GM23338 (cell line): ENCODE measurements at regions not wholly inside any gene's neighbourhood (a gene's known extent, or its start where the extent isn't known, plus 50 kb on each side); places are given as distances from the start of the nearest gene placed in this dataset.
A peak's percentile ranks its signal among the peaks of the same experiment; 100 is the strongest.
"Not testable (repeated sequence)": the region's sequence is repeated elsewhere in the genome, so short reads cannot be mapped to it uniquely, and the experiment has no call there.

ENCODE experiments used
- ATAC-seq: fragments of 200-7000 bp; cut with Tn5 transposase; 3 replicates; pipeline ENCODE4 v1.9.1; 2020
- DNase-seq: peaks from one replicate; pipeline ENCODE4 v3.0.0-alpha.2; 2015; ENCODE audit warnings: low spot score
- H2AFZ ChIP-seq: fragments of 200-600 bp; sonication (generic); 2 replicates; pipeline ENCODE4 v1.8.0; 2016; ENCODE audit warnings: antibody characterized with exemption, mild to moderate bottlenecking, moderate library complexity
- H3F3A ChIP-seq: fragments of 200-600 bp; sonication (generic); replicated peaks from 2 replicates; pipeline ENCODE4 v1.8.0; 2017; ENCODE audit warnings: antibody characterized with exemption, mixed run types, low read depth
- H3K27ac ChIP-seq: fragments of 200-600 bp; sonication (generic); 2 replicates; pipeline ENCODE4 v1.6.1; 2016; ENCODE audit warnings: low read depth
- H3K27me3 ChIP-seq: fragments of 200-600 bp; sonication (generic); 2 replicates; pipeline ENCODE4 v1.8.0; 2016; ENCODE audit warnings: mild to moderate bottlenecking, mixed run types, moderate library complexity; ENCODE audit not compliant: insufficient read depth
- H3K36me3 ChIP-seq: fragments of 200-600 bp; sonication (generic); 2 replicates; pipeline ENCODE4 v1.8.0; 2016; ENCODE audit warnings: mild to moderate bottlenecking; ENCODE audit not compliant: insufficient read depth
- H3K4me1 ChIP-seq: fragments of 200-600 bp; sonication (generic); 2 replicates; pipeline ENCODE4 v1.8.0; 2016; ENCODE audit warnings: mild to moderate bottlenecking, moderate library complexity; ENCODE audit not compliant: insufficient read depth
- H3K4me2 ChIP-seq: fragments of 200-600 bp; sonication (generic); 2 replicates; pipeline ENCODE4 v1.7.1; 2017; ENCODE audit warnings: mixed run types
- H3K4me3 ChIP-seq: fragments of 200-600 bp; sonication (generic); 2 replicates; pipeline ENCODE4 v1.6.1; 2016; ENCODE audit warnings: mixed run types
- H3K79me2 ChIP-seq: fragments of 200-600 bp; sonication (generic); replicated peaks from 2 replicates; pipeline ENCODE4 v1.8.0; 2017; ENCODE audit warnings: mild to moderate bottlenecking; ENCODE audit not compliant: insufficient read depth
- H3K9me2 ChIP-seq: fragments of 200-600 bp; sonication (generic); 2 replicates; pipeline ENCODE4 v1.8.0; 2017; ENCODE audit not compliant: insufficient read depth
- H4K20me1 ChIP-seq: fragments of 200-600 bp; sonication (generic); replicated peaks from 2 replicates; pipeline ENCODE4 v1.8.0; 2017; ENCODE audit warnings: mild to moderate bottlenecking; ENCODE audit not compliant: insufficient read depth
- H3K27ac Mint-ChIP-seq: 2 replicates; pipeline ENCODE4 v1.8.0; 2020; ENCODE audit warnings: inconsistent platforms, mild to moderate bottlenecking, moderate library complexity, mixed read lengths
- H3K27me3 Mint-ChIP-seq: 3 replicates; pipeline ENCODE4 v1.8.0; 2022; ENCODE audit warnings: low read depth, mild to moderate bottlenecking, moderate library complexity, mixed read lengths, inconsistent platforms; ENCODE audit not compliant: insufficient read depth, poor library complexity
- H3K36me3 Mint-ChIP-seq: 3 replicates; pipeline ENCODE4 v1.8.0; 2021; ENCODE audit warnings: low read depth, mild to moderate bottlenecking, inconsistent platforms, moderate library complexity, mixed read lengths
- H3K4me1 Mint-ChIP-seq: 3 replicates; pipeline ENCODE4 v1.8.0; 2020; ENCODE audit warnings: mild to moderate bottlenecking, inconsistent platforms, mixed read lengths
- H3K4me3 Mint-ChIP-seq: 3 replicates; pipeline ENCODE4 v1.8.0; 2021; ENCODE audit warnings: moderate library complexity, mild to moderate bottlenecking, inconsistent platforms, mixed read lengths
- H3K9me3 Mint-ChIP-seq: 3 replicates; pipeline ENCODE4 v1.8.0; 2020; ENCODE audit warnings: moderate library complexity, mild to moderate bottlenecking, inconsistent platforms, mixed read lengths
- CREB1 ChIP-seq: fragments of 250-450 bp; sonication (Bioruptor Pico); IDR thresholded peaks from 2 replicates; pipeline ENCODE4 v1.5.0; 2020; ENCODE audit warnings: low read depth, mild to moderate bottlenecking, moderate library complexity
- CTCF ChIP-seq, 2 experiments: fragments of 200-600 bp in 1 of 2; sonication (generic) in 1 of 2; conservative IDR thresholded peaks; 2 replicates each; pipeline versions ENCODE4 v1.5.1 to v1.6.1; 2016 to 2017; ENCODE audit warnings: antibody characterized with exemption in 2 of 2, low read depth in 2 of 2, mild to moderate bottlenecking in 2 of 2, moderate library complexity in 1 of 2
- EZH2 ChIP-seq: fragments of 200-600 bp; sonication (generic); IDR thresholded peaks from one replicate; pipeline ENCODE4 v1.8.0; 2017; ENCODE audit warnings: antibody characterized with exemption, mild to moderate bottlenecking, low read depth; ENCODE audit not compliant: unreplicated experiment
- EZH2phosphoT487 ChIP-seq: fragments of 200-600 bp; sonication (generic); IDR thresholded peaks from one replicate; pipeline ENCODE4 v1.8.1; 2018; ENCODE audit warnings: antibody characterized with exemption; ENCODE audit not compliant: unreplicated experiment
- POLR2AphosphoS5 ChIP-seq: IDR thresholded peaks from 2 replicates; pipeline ENCODE4 v1.6.1; 2016; ENCODE audit warnings: antibody characterized with exemption, low read depth
- STAT1 ChIP-seq: IDR thresholded peaks from one replicate; pipeline ENCODE4 v1.6.1; 2016; ENCODE audit warnings: antibody characterized with exemption; ENCODE audit not compliant: unreplicated experiment
- ZNF114 ChIP-seq: fragments of 250-450 bp; sonication (Bioruptor Pico); IDR thresholded peaks from 2 replicates; pipeline ENCODE4 v1.5.0; 2020; ENCODE audit warnings: mild to moderate bottlenecking, moderate library complexity
- ZNF331 ChIP-seq: fragments of 250-450 bp; sonication (Bioruptor Pico); IDR thresholded peaks from 2 replicates; pipeline ENCODE4 v1.5.0; 2020; ENCODE audit warnings: low read depth, mild to moderate bottlenecking, moderate library complexity
- ZNF462 ChIP-seq: fragments of 250-450 bp; sonication (Bioruptor Pico); IDR thresholded peaks from 2 replicates; pipeline ENCODE4 v1.5.0; 2020; ENCODE audit warnings: mild to moderate bottlenecking, moderate library complexity

GRCh38 chr1:241432241-241432640 lies 75.2 kb upstream of the RGS7 start (continued):
- no peak for TF ChIP-seq CTCF (conservative IDR thresholded peaks at IDR 0.05; ENCODE audit: low read depth in 2 of 2)
- TF ChIP-seq ZNF331, result no peak
- no peak for TF ChIP-seq STAT1
- no peak for TF ChIP-seq ZNF114 (CRISPR knock-in tag)
- no peak for TF ChIP-seq POLR2AphosphoS5
- no peak for TF ChIP-seq EZH2phosphoT487

GRCh38 chr1:241425091-241425490 lies 68.1 kb upstream of the RGS7 start:
- Mint-ChIP-seq H3K27me3 (peaks cover 18% of the 10 kb centered on the region), H3K4me3 (peak overlapping the region; percentile 67; the same call in 2 of the 3 replicates)
- not testable (repeated sequence) for H3F3A ChIP-seq, H3K4me2 ChIP-seq, H3K4me1 ChIP-seq, H3K4me1 Mint-ChIP-seq, H3K9me2 ChIP-seq, H3K79me2 ChIP-seq, H2AFZ ChIP-seq, DNase-seq, H3K27ac ChIP-seq, H4K20me1 ChIP-seq, H3K36me3 Mint-ChIP-seq, ATAC-seq, H3K36me3 ChIP-seq, H3K9me3 Mint-ChIP-seq, H3K27ac Mint-ChIP-seq, H3K4me3 ChIP-seq
- peaks cover 37% of the 10 kb centered on the region for H3K27me3 ChIP-seq

GRCh38 chr1:241424480-241424971 lies 67.5 kb upstream of the RGS7 start:
- peak overlapping the region; percentile 94 for H2AFZ ChIP-seq
- peaks cover 6% of the 10 kb centered on the region; the same call in 2 of the 3 replicates for H3K9me3 Mint-ChIP-seq
- H3K9me2 ChIP-seq, result no peaks in the 10 kb centered on the region
- H3K27ac ChIP-seq, result no peak overlapping the region
- H4K20me1 ChIP-seq, result no peaks in the 10 kb centered on the region
- H3K4me3 ChIP-seq, result peak overlapping the region; percentile 72
- H3K4me1 ChIP-seq, result no peaks in the 10 kb centered on the region
- peak overlapping the region; percentile 67 for H3K4me3 Mint-ChIP-seq
- no peaks in the 10 kb centered on the region for H3K79me2 ChIP-seq
- H3F3A ChIP-seq, result no peaks in the 10 kb centered on the region
- peaks cover 37% of the 10 kb centered on the region for H3K27me3 ChIP-seq
- H3K27ac Mint-ChIP-seq, result no peak overlapping the region
- H3K36me3 Mint-ChIP-seq, result no peaks in the 10 kb centered on the region
- no peaks in the 10 kb centered on the region; the same call in 2 of the 3 replicates for H3K4me1 Mint-ChIP-seq
- H3K36me3 ChIP-seq, result no peaks in the 10 kb centered on the region
- ATAC-seq (peak; percentile 44), DNase-seq (peak; percentile 11)
- H3K27me3 Mint-ChIP-seq, result peaks cover 18% of the 10 kb centered on the region
- H3K4me2 ChIP-seq, result peak overlapping the region; percentile 81
- no peak for TF ChIP-seq ZNF331
- no peak for TF ChIP-seq POLR2AphosphoS5
- no peak for TF ChIP-seq ZNF462 (CRISPR knock-in tag)
- TF ChIP-seq EZH2phosphoT487, result no peak
- no peak for TF ChIP-seq CREB1 (CRISPR knock-in tag)
- no peak for TF ChIP-seq EZH2
- no peak for TF ChIP-seq CTCF (conservative IDR thresholded peaks at IDR 0.05; ENCODE audit: low read depth in 2 of 2)
